Stimulated activated CD4-positive, alpha-beta T cell treated with anti-CD3 and anti-CD28 coated beads, Interleukin-15, amount 100 ng/mL, for 1 hour (primary cell): ENCODE measurements at regions not wholly inside any gene's neighbourhood (a gene's known extent, or its start where the extent isn't known, plus 50 kb on each side); places are given as distances from the start of the nearest gene placed in this dataset.

Experiments used
- DNase-seq, 2 donors: peaks; one replicate each; pipeline ENCODE4 v3.0.0-alpha.2; 2020; ENCODE audit warnings: low read depth in 1 of 2, low spot score in 1 of 2

DNA sequence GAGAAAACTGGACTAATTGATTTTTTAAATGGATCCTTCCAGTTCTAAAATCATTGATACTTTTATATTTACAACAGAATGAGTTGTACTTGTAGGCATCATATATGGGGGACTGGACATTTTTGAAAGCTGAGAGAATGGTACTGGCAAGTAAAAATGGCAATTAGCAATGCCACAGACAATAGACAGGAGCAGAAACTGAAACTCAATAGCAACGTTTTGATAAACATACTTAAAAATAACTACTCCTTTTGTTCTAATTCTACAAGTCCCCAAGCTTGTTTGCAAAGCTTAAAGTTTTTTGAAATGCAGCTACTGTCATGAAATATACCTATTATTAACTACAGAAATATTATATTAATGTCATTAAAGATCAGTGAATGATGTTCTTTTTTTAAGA is 52.8 kb upstream of the FBXL7 start:
- no peak for DNase-seq

GRCh38 chr5:15446552-15446951 is 53.4 kb upstream of the FBXL7 start:
- no peak for DNase-seq

- no peak for DNase-seq
These were observed 57.8 kb upstream of the FBXL7 start for GRCh38 chr5:15442193-15442570.

- DNase-seq = no peak
These were observed 58.4 kb upstream of the FBXL7 start for GRCh38 chr5:15441433-15442192.

- no peak for DNase-seq
These were observed 59.5 kb upstream of the FBXL7 start for GRCh38 chr5:15440434-15440833.

DNA sequence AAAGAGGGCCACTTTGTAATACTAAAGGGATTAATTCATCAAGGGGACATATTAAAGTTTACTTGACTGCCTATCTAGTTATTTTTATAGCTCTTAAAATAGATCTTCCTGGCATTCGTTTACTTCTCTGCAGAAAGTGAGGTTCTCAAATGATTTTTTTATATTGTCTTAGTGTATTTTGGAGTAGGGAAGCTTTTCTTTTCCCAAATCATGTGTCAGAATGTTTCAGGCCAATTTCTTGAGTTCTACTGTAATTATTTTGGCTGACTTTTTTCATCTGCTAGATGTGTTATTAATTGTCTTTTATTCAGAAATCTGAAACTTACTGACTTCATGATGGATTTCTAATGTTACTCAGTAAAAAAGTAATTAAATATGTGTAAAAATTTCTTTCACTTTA is 60.2 kb upstream of the FBXL7 start:
- DNase-seq = no peak

DNA sequence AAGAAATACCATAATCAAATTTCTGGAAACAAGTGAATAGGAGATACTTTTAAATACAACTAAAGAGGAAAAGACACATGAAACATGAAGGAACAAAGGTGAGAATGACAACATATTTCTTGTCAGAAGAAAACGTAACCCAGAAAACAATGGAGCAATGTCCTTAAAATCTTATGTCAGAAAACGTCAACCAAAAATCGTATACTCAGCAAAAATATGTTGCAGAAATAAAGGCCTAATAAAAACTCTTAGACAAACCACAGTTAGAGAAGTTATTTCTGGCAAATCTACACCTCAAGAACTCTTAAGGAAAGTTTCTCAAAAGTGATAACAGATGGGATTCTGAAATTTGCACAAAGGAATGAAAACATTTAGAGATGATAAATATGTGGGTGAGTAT is 66.3 kb upstream of the FBXL7 start:
- DNase-seq = no peak

DNA sequence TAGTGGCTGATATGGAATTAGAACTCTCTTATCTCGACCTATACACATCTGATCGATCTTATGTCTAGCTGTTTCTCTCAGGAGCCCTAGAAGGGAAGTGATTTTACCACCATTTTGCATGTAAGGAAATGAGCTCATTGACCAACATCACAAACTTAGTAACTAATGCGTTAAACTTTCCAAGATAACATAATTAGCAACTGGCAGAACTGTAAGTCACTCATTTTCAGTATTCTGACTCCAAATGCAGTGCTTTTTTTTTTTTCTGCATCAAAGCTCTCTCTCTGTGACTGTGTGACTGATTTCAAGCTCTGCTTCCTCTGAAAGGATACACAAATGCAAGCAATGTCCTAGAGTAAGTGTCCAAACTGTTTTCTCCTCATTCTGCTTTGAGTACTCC is 68.1 kb upstream of the FBXL7 start:
- DNase-seq = no peak

- no peak for DNase-seq
These were observed 74.2 kb upstream of the FBXL7 start for GRCh38 chr5:15425766-15426165.

- no peak for DNase-seq
These were observed 75.2 kb upstream of the FBXL7 start for GRCh38 chr5:15424769-15425168.

- no peak for DNase-seq
These were observed 78.0 kb upstream of the FBXL7 start for GRCh38 chr5:15421921-15422412.

DNA sequence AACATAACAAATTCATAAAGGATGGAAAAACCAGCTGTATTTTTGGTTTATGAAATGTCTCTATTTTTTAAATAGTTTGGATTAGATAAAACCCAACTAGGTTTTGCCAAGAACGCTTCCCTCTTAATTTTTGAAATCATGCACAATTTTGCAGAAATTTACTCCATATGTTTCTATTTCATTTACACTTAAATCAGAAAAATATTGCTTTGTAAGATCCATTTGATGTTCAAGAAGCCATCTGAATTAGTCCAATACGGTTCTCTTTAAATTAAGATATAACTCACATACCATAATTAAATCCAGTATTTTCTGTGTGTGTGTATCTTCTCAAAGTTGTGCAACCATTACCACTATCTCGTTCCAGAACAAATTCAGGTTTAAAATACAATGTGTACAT is 78.6 kb upstream of the FBXL7 start:
- DNase-seq = no peak

DNA sequence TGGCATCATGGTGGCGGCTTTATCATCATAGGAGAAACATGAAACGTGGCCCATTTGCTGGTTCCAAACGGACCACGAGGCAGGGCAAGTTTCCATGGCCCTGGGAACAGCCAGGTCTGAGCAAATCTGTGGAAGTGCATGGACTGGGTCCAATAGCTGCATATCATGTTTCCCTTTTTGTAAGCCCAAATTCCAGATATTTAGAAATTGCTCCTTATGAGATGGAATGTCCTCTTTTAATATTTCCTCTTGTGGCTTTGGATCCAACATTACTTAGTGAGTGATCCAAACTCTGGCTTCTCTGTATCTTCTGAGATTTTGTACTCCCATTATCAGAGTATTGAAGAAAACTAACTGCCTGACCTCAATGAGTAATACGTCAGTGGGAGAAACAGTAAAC is 79.8 kb upstream of the FBXL7 start:
- no peak for DNase-seq

DNA sequence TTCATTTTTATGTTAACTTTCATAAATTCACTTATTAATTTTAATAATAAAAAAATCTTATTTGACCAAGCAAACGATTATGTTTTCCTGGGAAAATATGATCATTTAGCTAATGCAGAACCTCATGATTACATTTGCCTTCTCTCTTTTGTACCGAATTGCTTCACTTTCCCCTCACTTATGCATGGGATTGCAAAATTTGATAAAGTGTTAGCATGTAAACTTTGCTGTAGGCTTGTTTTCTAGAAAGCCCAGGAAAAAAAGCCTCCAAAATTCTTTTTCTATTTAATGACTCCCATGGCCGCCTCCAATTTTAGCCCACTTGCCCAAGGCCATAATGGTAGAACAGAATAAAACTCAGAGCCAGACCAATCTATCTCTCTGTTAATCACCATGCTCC is 82.8 kb upstream of the FBXL7 start:
- DNase-seq = no peak

DNA sequence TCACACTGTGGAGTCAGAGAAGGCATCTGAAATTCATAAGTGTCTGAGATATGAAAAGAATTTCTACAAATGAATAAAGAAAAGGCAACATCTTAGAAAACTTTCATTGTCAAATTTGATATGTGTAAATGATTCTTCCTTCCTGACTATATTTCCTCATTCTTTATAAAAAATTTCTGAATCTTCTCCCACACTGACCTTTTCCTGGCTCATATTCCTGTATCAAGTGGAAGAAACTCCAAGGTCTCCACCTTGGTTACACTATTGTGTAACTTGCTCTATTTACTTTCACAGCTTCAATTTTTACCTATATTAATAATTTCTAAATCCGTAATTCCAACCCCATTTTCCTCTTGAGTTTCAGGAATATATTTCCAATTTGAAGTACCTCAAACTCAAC is 93.5 kb upstream of the FBXL7 start:
- no peak for DNase-seq

DNA sequence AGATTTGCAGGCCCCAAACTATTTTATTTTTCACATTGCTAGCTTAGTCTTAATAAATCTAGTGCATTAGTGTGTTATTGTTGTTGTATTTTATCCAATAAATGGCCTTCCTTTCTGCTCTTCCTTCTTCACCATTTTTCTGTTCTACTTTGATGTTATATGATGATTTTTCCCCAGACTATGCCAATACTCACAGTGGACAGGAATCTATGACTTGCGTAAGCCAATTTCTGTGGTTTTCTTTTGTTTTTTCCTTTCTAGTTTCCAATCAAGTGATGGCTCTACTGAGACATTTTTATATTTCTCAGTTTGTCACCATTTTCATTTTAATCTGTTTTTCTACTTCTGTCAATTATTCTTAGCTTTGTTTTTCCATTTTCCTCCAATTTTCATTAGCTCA is 106.8 kb upstream of the FBXL7 start:
- no peak for DNase-seq

- DNase-seq = no peak
These were observed 108.1 kb upstream of the FBXL7 start for GRCh38 chr5:15391704-15392397.

- no peak for DNase-seq
These were observed 111.1 kb upstream of the FBXL7 start for GRCh38 chr5:15388866-15389265.

DNA sequence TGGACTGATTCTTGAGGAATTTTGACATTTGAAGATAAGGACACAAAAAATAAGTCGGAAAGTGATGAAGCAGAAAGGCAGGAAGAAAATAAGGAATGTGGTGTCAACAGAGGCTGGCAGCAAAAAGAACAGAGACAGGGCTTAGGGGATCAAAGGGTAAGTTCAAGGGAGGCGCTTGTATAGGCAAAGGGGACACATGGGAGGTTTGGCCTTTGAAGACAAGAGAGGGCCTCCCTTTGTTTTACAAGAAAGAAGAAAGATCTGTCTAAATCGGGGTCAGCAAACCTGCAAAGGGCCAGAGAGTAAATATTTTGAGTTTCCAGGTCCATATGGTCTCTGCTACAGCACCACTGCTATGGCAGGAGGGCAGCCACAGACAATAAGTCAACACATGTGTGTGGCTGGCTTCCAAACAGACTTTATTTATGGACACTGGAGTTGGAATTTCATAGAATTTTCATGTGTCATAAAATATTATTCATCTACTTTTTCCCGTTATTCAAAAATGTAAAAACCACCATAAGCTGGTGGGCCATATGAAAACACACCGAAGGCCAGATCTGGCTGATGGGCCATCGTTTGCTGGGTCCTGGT is 112.0 kb upstream of the FBXL7 start:
- DNase-seq = no peak

- DNase-seq = no peak
These were observed 113.9 kb upstream of the FBXL7 start for GRCh38 chr5:15386122-15386521.

- no peak for DNase-seq
These were observed 114.4 kb upstream of the FBXL7 start for GRCh38 chr5:15385553-15385952.

GRCh38 chr5:15385037-15385436 is 114.9 kb upstream of the FBXL7 start:
- no peak for DNase-seq
